GM10266 (cell line): ENCODE measurements at regions not wholly inside any gene's neighbourhood (a gene's known extent, or its start where the extent isn't known, plus 50 kb on each side); places are given as distances from the start of the nearest gene placed in this dataset.

Experiments used
- DNase-seq: peaks from one replicate; pipeline ENCODE4 v3.0.0; 2012; ENCODE audit errors: extremely low spot score
- TF ChIP-seq, protein P1 (sequence below): IDR thresholded peaks from 2 replicates; pipeline ENCODE4 v1.5.1; 2012; ENCODE audit warnings: mild to moderate bottlenecking, low read depth; ENCODE audit not compliant: control insufficient read depth, insufficient read depth; ENCODE audit errors: missing control alignments

DNA sequence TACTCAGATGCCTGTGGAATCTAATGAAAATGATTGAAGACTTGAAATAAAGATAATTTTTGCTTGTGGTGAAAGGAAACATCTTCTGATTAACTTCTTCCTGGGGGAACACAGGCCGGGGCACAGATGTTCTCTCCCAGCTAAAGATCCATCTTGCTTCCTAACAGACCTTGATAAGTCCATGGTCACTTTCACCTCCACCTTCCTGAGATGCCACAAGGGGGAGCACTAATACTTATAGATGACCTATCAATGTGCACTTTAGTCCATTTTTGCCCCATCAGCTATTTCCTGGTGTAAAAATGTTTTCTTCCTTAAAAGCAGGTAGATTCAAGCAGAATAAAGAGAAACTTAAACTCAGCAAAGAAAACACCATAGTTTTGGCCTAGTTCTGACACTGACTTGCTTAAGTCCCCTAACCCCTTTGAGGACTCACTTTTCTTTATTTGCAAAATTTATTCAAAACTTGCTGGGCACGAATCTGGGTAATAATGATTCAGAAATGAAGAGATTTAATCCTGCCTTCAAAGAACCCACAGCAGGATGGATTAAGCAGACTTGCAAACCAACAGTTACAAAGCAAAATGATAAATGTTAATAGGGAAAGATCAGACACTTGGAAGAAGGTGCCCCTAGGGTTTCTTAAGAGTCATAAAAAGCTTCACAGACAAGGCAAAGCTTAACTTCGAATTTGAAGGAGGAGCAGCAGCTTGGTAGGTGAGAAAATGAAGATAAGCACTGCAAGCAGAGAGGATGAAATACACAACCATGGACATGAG is 158.7 kb downstream of the RAB38 start:
- TF ChIP-seq, protein P1, sequence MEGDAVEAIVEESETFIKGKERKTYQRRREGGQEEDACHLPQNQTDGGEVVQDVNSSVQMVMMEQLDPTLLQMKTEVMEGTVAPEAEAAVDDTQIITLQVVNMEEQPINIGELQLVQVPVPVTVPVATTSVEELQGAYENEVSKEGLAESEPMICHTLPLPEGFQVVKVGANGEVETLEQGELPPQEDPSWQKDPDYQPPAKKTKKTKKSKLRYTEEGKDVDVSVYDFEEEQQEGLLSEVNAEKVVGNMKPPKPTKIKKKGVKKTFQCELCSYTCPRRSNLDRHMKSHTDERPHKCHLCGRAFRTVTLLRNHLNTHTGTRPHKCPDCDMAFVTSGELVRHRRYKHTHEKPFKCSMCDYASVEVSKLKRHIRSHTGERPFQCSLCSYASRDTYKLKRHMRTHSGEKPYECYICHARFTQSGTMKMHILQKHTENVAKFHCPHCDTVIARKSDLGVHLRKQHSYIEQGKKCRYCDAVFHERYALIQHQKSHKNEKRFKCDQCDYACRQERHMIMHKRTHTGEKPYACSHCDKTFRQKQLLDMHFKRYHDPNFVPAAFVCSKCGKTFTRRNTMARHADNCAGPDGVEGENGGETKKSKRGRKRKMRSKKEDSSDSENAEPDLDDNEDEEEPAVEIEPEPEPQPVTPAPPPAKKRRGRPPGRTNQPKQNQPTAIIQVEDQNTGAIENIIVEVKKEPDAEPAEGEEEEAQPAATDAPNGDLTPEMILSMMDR, result peak; percentile 75

DNA sequence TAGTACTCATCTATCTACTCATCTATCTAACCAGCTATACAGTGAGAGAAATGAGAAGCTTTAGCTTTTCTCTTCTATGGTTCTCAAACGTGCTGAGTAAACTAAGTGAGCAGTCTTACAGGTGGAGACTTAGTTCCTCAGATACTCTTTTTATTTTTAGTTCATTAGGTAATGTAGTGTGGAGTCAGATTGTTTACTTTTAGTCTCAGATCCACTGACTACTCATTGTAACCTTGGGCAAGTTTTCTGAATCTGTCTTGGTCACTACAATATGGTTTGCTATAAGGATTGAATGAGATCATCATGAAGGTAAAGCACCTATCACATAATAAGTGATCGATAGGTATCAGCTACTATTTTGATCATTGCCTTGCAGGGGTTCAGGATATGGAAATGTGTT is 160.1 kb downstream of the RAB38 start:
- DNase-seq, result no peak
- TF ChIP-seq, protein P1, result no peak

More for the DNA sequence above, 158.7 kb downstream of the RAB38 start:
- DNase-seq, result peak; percentile 23

DNA sequence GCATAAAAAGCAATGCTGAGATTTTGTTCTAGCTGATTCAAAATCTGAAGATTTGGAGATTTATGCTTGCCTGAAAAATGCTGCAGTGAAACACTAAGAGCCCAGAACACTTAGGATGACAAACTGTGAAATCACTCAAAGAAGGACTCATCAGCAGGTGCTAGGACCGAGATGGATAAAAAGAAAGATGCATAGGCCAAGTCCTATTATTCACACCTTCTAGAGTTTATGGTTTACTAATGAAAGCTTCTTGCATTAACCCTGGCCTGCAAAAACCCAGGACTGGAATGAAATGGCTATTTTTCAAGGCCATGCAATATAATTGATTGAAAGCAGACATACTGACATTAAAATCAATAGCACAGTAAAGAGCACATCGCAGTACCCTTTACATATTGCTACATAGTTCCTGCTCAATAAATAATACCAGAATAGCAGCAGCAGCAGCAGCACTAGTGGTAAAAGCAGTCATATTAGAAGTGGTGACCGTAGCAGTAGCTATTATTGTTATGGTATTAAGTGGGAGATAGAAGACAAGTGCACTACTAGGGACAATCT is 161.7 kb downstream of the RAB38 start:
- TF ChIP-seq, protein P1, result no peak
- DNase-seq, result no peak

DNA sequence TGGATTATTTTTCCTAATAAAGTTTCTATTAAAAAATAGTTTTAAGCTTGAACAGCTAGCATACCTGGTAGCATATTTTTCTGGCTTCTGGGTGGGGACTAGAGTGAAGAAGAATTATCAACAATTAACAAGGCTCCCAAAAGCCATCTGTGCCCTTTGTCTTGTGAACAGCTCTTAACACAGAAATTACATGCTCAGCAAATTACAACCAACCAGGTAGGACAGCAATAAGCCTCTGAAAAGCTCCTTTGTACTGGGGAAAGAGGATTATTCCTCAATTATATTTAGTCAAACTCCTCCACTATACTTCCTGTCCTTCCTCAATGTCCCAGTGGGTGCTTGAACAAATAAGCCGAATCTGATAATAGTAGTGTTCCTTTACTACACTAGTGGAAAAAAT is 162.8 kb downstream of the RAB38 start:
- DNase-seq, result no peak
- TF ChIP-seq, protein P1, result no peak

DNA sequence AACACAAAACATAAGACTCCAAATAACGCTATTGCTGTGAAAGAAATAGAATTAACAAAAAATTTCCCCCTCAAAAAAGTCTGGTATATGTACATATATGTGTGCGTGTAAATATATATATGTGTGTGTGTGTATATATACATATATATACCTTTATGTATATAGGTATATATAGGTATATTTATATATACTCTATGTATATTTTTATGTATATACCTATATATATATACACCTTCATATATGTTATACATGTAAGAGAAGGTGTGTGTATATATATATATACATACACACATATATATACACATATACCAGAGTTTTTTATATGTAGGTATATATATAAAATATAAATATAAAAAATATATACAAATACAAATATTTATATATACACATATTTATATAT is 199.2 kb downstream of the RAB38 start:
- DNase-seq, result no peak
- TF ChIP-seq, protein P1, result no peak

DNA sequence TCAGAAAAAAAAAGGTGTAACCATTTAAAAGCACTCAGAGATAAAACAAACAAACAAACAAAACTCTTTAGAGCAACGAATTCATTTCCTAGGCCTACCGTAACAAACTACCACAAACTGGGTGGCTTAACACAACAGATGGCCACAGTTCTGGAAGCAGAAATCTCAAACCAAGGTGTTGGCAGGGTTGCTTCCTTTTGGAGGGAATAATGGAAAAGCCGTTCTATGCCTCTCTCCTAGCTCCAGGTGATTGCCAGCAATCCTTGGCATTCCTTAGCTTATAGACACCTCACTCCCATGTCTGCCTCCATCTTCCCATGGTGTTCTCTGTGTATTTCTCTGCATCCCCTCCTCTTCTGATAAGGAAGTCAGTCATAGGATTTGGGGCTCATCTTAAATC is 200.4 kb downstream of the RAB38 start:
- DNase-seq, result no peak
- TF ChIP-seq, protein P1, result no peak

DNA sequence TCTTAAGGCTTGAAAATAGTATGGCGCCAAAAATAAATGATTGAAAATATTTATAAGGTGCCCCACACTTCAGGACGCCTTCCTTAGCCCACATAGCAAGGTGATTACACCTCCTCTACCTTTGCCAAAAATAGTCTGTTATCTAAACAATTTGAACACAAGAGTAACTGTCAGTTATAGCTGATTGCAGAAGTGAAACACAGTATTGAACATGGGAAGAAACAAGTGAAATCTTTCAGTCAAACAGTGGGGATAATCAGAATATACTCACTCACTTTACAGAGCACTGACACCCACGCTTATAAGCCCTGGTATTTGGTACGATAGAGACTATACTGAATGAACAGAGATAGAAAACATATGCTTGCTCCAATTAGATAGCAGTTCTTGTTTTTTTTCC is 203.1 kb downstream of the RAB38 start:
- TF ChIP-seq, protein P1, result no peak
- DNase-seq, result peak; percentile 12
